OCI-LY3 (cell line): ENCODE measurements at regions not wholly inside any gene's neighbourhood (a gene's known extent, or its start where the extent isn't known, plus 50 kb on each side); places are given as distances from the start of the nearest gene placed in this dataset.

Source experiments
- H2AFZ ChIP-seq: fragments of 200-600, 300-600 bp; shearing (Covaris generic); 2 replicates; pipeline ENCODE4 v1.6.0; 2014; ENCODE audit warnings: antibody characterized with exemption, low read depth, low read length
- H3K27ac ChIP-seq: fragments of 200-600, 300-600 bp; sonication (generic); 2 replicates; pipeline ENCODE4 v1.5.1; 2014; ENCODE audit warnings: mild to moderate bottlenecking, low read length, moderate library complexity, mixed read lengths
- H3K27me3 ChIP-seq: fragments of 200-600, 300-600 bp; sonication (generic); 2 replicates; pipeline ENCODE4 v1.6.1; 2014; ENCODE audit warnings: low read depth, low read length, mixed read lengths
- H3K36me3 ChIP-seq: fragments of 200-600, 300-600 bp; sonication (generic); replicated peaks from 2 replicates; pipeline ENCODE3; 2014; ENCODE audit warnings: low read depth, low read length, mixed read lengths
- H3K4me1 ChIP-seq: fragments of 300-600, 200-600 bp; sonication (generic); 2 replicates; pipeline ENCODE4 v1.6.1; 2014; ENCODE audit warnings: low read length, mixed read lengths
- H3K4me2 ChIP-seq: fragments of 200-600, 300-600 bp; sonication (generic); 2 replicates; pipeline ENCODE4 v1.6.1; 2014; ENCODE audit warnings: low read length, mixed read lengths
- H3K4me3 ChIP-seq: fragments of 300-600, 200-600 bp; sonication (generic); 2 replicates; pipeline ENCODE4 v1.5.1; 2014; ENCODE audit warnings: antibody characterized with exemption, mild to moderate bottlenecking, low read length, moderate library complexity
- H3K79me2 ChIP-seq: fragments of 300-600, 200-600 bp; shearing (Covaris generic); 2 replicates; pipeline ENCODE4 v1.6.1; 2014; ENCODE audit warnings: mild to moderate bottlenecking, low read length, mixed read lengths
- H3K9ac ChIP-seq: fragments of 300-600, 200-600 bp; shearing (Covaris generic); 2 replicates; pipeline ENCODE4 v1.6.0; 2014; ENCODE audit warnings: mild to moderate bottlenecking, low read length, moderate library complexity
- H3K9me3 ChIP-seq: fragments of 200-600, 300-600 bp; shearing (Covaris generic); 2 replicates; pipeline ENCODE4 v1.6.1; 2014; ENCODE audit warnings: low read length, mixed read lengths; ENCODE audit not compliant: insufficient read depth
- H4K20me1 ChIP-seq: fragments of 200-600, 300-600 bp; sonication (generic); 2 replicates; pipeline ENCODE4 v1.6.1; 2016; ENCODE audit warnings: low read length, mixed read lengths; ENCODE audit not compliant: insufficient read depth
- EZH2phosphoT487 ChIP-seq: fragments of 200-600 bp; shearing (Covaris generic); IDR thresholded peaks from 2 replicates; pipeline ENCODE4 v1.6.1; 2018; ENCODE audit warnings: antibody characterized with exemption, mixed run types, low read depth
- TF ChIP-seq, protein P1 (sequence below): fragments of 200-600, 300-600 bp; sonication (generic); IDR thresholded peaks from 2 replicates; pipeline ENCODE4 v1.5.1; 2014; ENCODE audit warnings: antibody characterized with exemption, low read length, low read depth

DNA sequence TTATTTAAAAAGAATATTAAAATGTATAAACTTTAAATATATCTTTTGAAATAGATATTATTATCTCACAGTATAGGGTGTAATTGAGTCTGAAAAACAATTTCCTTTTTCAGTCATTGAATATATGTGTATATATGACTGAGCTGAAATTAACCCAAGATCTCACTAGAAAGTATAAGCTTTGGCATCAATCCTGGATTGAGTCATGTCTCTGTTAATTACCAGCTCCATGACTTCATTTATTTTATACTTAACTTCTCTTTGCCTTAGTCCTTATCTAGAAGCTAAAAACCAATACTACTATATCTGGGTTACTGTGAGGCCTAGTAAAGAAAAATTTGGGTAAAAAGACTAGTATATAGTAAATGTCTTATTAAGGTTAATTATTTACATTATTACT is 1020.3 kb downstream of the LRFN5 start:
- Histone ChIP-seq H3K36me3 (no peaks in the 10 kb centered on the region), H3K9ac (no peak overlapping the region), H4K20me1 (no peaks in the 10 kb centered on the region), H2AFZ (no peak overlapping the region), H3K4me1 (no peaks in the 10 kb centered on the region), H3K9me3 (no peaks in the 10 kb centered on the region), H3K79me2 (no peaks in the 10 kb centered on the region), H3K27me3 (no peaks in the 10 kb centered on the region), H3K4me3 (no peak overlapping the region), H3K27ac (no peak overlapping the region), H3K4me2 (no peak overlapping the region)
- TF ChIP-seq, protein P1, sequence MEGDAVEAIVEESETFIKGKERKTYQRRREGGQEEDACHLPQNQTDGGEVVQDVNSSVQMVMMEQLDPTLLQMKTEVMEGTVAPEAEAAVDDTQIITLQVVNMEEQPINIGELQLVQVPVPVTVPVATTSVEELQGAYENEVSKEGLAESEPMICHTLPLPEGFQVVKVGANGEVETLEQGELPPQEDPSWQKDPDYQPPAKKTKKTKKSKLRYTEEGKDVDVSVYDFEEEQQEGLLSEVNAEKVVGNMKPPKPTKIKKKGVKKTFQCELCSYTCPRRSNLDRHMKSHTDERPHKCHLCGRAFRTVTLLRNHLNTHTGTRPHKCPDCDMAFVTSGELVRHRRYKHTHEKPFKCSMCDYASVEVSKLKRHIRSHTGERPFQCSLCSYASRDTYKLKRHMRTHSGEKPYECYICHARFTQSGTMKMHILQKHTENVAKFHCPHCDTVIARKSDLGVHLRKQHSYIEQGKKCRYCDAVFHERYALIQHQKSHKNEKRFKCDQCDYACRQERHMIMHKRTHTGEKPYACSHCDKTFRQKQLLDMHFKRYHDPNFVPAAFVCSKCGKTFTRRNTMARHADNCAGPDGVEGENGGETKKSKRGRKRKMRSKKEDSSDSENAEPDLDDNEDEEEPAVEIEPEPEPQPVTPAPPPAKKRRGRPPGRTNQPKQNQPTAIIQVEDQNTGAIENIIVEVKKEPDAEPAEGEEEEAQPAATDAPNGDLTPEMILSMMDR = no peak
- no peak for TF ChIP-seq EZH2phosphoT487

DNA sequence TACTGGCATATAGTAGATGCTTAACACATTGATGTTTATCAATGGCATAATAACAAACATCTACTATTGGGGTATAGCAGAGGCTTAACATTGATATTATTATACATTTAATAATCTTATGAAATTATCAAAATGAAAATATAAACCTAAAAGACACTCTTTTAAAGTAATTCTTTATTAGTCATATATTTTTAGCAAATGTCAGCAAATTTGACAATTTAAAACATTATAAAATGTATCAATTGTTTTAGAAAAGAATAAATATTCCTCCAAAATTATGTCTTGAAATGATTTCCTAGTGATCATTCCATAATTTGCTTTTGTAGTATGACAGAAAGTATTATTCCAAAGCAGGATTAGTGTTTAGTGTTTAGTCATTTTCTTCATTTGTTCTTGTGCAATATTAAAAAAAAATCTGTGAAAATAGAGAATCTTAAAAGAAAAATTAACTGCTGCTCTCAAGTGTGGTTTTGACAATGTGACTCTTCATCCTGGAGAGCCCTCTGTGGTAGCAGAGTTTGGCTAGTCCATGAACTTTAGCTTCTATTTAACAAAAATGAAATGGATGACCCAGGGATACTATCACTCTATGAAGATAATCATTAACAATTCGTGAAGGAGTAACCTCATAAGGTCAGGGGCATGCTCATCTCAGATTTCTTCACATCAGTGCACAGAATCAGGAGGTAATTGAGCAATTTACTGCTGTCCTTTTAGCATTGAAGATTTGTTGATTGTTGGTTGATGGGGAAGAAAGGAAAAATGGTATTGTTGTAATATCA is 1018.5 kb downstream of the LRFN5 start:
- Histone ChIP-seq H3K27me3 (no peaks in the 10 kb centered on the region), H3K4me1 (no peaks in the 10 kb centered on the region), H2AFZ (no peak overlapping the region), H4K20me1 (no peaks in the 10 kb centered on the region), H3K27ac (no peak overlapping the region), H3K79me2 (no peaks in the 10 kb centered on the region), H3K9me3 (no peaks in the 10 kb centered on the region), H3K36me3 (no peaks in the 10 kb centered on the region), H3K4me3 (no peak overlapping the region), H3K9ac (no peak overlapping the region), H3K4me2 (no peak overlapping the region)
- TF ChIP-seq, protein P1 = no peak
- TF ChIP-seq EZH2phosphoT487 = no peak

DNA sequence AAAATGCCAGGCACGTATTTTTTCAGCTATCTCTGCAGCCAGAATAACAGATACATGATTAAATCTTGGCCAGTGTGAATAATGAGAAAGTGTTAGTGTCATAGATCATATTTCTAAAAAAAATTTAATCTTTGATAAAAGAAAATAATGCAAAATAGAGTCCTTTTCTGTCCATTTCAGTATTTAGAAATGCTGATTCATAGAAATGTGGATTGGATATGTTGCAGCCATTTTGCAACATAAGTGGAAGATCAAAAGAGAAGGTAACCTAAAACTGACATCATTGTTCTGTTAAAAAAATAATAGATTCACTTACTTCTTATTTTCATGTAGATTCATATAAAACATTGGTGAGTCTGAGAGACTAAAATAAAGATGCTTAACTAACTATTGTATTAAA is 1010.3 kb downstream of the LRFN5 start:
- Histone ChIP-seq H3K4me3 (no peak overlapping the region), H3K27me3 (no peaks in the 10 kb centered on the region), H3K27ac (no peak overlapping the region), H2AFZ (no peak overlapping the region), H3K9ac (no peak overlapping the region), H3K4me1 (no peaks in the 10 kb centered on the region), H4K20me1 (no peaks in the 10 kb centered on the region), H3K36me3 (no peaks in the 10 kb centered on the region), H3K9me3 (no peaks in the 10 kb centered on the region), H3K4me2 (no peak overlapping the region), H3K79me2 (no peaks in the 10 kb centered on the region)
- TF ChIP-seq, protein P1 = no peak
- no peak for TF ChIP-seq EZH2phosphoT487

GRCh38 chr14:42606839-42607238 is 1000.2 kb downstream of the LRFN5 start:
- TF ChIP-seq EZH2phosphoT487 = no peak
- TF ChIP-seq, protein P1 = no peak
- Histone ChIP-seq H3K27ac (no peak overlapping the region), H4K20me1 (no peaks in the 10 kb centered on the region), H3K4me2 (no peak overlapping the region), H3K4me3 (no peak overlapping the region), H3K36me3 (no peaks in the 10 kb centered on the region), H3K9me3 (no peaks in the 10 kb centered on the region), H2AFZ (no peak overlapping the region), H3K79me2 (no peaks in the 10 kb centered on the region), H3K9ac (no peak overlapping the region), H3K4me1 (no peaks in the 10 kb centered on the region), H3K27me3 (no peaks in the 10 kb centered on the region)
